Activated CD4-positive, CD25-positive, alpha-beta regulatory T cell (primary cell): ENCODE measurements at regions not wholly inside any gene's neighbourhood (a gene's known extent, or its start where the extent isn't known, plus 50 kb on each side); places are given as distances from the start of the nearest gene placed in this dataset.
"Not testable (repeated sequence)": the region's sequence is repeated elsewhere in the genome, so short reads cannot be mapped to it uniquely, and the experiment has no call there.

ENCODE experiments used
- DNase-seq, 4 experiments: peaks; one replicate each; lab custom pipeline; 2025; lab: John Stamatoyannopoulos, UW

DNA sequence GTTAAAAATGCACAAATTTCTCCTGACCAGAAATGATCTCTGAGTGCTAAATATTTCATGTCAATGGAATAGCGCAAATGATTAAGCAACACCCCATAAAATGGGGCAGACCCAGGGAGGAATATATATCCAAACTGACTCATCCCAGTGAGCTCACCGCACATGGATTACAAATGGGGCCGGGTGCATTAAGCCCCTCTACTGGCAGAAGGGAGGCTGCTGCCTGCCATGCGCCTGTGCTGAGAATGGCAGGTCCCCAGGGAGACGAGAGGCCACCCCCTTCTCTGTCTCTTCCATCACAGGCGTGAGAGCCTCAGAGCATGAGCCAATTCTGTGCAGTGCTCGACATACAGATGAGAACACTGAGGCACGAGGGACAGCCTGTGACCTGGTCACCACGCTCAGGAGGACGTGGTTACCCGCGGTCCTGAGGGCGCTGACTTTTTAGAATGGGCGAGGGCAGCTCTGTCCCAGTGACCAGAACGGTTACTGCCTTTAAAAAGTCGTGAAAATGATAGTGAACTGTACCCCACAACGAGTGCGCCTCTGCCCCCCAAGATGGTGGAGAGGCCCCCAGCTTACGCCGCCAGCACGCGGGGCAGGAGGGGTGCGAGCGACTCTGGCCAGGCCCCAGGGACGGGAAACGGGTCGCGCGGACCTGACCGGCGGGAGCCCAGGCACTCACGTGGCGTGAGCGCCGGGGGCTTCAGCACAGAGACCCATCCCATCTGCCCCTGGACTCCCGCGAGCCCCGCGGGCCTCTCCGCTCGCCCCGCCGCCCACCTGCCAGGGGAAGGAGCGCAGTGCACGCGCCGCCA is 130.2 kb upstream of the ALDH3B2 start:
- not testable (repeated sequence) for DNase-seq

DNA sequence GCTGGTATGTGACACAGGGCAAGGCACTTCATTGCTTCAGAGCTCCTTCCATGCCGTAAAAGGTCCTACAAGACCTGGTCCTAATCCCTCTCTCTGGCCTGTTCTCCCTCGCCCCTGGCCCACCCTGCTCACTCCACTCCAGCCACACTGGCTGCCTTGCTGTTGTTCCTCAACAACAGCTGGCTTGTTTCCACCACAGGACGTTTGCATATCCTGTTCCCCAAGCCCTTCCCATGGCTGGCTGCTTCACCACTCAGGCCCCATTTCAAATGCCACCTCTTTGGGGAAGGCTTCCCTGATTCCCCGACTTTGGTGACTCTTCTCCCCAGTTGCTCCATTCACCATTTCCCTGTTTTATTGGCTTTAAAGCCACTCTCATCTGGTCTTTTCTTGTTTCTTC is 129.1 kb upstream of the ALDH3B2 start:
- DNase-seq: not testable (repeated sequence)

GRCh38 chr11:67803055-67803454 is 128.6 kb upstream of the ALDH3B2 start:
- DNase-seq: not testable (repeated sequence)

DNA sequence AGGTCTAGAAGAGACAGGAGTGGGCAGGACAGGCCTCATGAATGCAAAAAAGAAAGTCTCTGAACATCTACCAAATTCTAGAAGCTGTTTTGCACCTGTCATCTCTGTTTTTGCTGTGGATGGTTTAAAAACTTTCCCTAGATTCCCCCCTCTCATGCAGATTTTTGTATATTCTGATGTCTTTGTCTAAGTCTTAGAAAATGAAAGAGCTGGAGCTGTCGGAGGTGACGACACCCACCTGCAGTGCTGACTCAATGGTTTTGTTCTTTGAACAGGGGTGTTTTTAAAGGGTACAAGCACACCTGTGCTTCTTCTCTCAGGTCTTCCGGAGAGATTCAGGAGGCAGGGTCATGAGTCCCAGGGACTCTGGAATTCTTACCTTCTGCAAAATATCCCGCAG is 128.2 kb upstream of the ALDH3B2 start:
- not testable (repeated sequence) for DNase-seq

DNA sequence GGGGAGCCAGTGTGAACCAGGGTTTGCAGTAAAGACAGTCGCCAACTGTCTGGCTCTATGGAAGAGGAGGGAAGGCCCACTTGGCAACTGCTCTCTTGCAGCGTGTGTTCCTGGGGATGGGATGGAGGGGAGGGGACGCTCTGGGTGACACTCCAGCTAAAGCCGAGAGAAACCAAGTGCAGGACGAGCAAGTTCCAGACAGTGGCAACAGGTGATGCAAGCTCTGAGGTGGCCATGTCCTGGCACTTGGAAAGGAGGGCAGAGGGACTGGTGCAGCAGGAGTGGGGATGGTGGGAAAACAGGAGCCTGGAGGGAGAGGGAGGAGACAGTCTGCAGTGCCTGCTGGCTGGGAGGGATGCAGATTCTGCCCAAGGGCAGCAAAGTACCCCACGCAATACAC is 127.0 kb upstream of the ALDH3B2 start:
- not testable (repeated sequence) for DNase-seq

GRCh38 chr11:67800591-67800990 is 126.2 kb upstream of the ALDH3B2 start:
- DNase-seq: not testable (repeated sequence)

GRCh38 chr11:67799808-67800207 is 125.4 kb upstream of the ALDH3B2 start:
- not testable (repeated sequence) for DNase-seq

- DNase-seq: not testable (repeated sequence)
Measured at GRCh38 chr11:67797726-67798521, 123.5 kb upstream of the ALDH3B2 start.

DNA sequence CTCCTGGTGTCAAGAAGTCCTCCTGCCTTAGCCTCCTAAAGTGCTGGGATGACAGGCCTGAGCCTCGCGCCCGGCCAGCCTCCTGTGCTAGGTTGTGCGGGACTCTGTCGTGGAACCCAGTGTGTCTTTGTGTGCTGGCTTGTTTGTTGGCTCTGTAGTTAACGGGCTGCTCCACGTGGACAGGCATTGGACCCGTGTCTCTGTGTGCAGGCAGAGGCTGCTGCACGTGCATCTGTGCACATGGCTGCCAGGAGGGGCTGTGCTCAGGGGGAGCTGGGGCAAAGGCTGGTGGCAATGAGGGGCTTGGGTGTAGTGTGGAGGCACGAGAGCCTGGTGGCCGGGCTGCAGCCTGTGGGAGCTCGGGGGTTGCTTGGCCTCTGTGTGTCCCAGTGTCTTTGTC is 121.3 kb upstream of the ALDH3B2 start:
- no peak for DNase-seq

DNA sequence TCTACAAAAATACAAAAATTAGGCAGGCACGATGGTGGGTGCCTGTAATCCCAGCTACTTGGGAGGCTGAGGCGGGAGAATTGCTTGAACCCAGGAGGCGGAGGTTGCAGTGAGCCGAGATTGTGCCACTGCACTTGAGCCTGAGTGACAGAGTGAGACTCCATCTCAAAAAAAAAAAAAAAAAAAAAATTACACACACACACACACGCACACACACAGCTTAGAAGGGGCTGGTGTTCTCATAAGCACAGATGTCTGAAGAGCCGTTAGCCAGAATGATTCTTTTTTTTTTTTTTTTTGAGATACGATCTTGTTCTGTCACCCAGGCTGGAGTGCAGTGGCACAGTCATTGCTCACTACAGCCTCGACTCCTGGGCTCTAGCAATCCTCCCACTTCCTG is 119.3 kb upstream of the ALDH3B2 start:
- DNase-seq: not testable (repeated sequence)

DNA sequence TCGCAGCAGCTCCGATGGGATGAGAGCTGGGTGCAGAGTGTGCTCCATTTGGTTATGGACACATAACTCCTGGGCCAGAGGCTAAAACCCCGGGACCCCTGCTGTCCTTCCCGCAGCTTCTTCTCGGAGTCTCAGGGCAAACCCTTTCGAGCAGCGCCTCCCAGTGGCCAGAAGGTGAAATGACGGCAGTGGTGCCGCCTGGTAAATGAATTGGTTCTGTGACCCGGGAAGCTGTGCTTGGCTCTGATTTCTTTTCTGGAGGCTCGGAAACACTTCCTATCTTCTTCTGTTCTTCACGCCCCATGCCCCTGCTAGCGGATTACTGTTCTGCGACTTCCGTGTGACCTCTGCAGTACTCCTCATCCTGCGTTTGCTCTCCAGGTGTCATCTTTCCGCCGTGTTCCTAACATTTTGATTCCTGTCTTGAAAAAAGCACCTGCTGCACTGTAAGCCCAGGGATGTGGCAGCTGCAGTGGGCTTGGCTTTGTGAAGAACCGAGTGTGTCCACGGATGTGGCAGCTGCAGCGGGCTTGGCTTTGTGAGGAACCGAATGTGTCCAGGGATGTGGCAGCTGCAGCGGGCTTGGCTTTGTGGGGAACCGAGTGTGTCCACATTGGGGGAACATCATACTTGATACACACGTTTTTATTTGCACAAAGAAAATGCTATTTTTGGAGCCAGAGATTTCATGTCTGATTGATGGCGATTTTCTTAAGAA is 118.0 kb upstream of the ALDH3B2 start:
- DNase-seq: not testable (repeated sequence)

DNA sequence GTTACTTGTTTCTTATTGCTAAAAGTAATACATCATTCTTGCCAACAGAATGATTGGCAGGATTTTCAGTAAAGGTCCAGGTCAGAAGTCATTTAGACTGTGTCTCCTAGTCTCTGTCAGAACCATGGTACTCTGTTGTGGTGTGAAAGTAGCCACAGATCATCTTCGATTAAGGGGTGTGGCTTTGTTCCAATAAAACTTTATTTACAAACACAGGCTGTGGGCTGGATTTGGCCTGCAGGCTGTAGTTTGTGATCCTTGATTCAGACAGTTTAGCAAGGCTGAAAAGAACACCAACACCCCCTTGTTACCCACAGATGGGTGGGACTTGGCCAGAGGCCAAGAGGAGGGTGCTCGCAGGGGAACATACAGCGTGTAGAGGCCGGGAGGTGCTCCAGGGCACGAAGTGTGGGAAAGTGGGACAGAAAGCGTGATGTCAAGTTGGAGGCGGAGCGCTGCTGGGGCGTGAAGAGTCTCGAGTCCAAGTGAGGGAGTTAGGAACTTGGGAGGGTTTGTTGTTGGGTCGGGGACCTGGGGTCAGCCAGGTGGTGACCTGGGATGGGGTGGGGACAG is 117.3 kb upstream of the ALDH3B2 start:
- DNase-seq: not testable (repeated sequence)

GRCh38 chr11:67788341-67788695 is 113.9 kb upstream of the ALDH3B2 start:
- not testable (repeated sequence) for DNase-seq

DNA sequence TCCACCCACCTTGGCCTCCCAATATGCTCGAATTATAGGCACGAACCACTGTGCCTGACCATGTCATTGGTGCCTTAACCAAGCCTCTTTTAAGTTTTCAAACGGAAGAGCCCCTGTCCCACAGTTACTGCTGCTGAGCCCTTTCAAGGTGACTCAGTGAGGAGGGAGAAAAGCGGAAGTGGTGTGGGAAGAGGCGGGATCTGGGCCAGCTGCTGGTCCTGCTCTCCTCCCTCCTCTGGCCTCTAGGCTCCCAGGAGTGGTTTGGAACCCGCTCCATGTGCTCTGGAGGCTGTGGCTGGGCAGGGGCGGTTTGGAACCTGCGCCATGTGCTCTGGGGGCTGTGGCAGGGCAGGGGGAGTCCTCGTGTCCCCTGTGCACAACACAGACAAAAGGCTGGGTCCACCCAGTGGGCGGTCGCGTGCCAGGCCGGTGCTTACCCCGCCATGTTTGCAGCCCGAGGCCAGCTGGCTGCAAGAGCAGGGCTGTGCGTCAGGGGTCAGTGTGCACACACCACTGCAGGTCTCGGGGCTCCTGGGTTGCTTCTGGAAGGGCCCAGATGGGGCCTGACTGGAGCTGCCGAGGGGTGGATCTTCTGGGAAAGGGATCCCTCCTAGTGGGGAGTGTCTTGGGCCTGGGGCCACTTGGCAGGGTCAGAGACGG is 113.4 kb upstream of the ALDH3B2 start:
- DNase-seq: not testable (repeated sequence)

- not testable (repeated sequence) for DNase-seq
Measured at GRCh38 chr11:67781967-67782366, 107.5 kb upstream of the ALDH3B2 start.

DNA sequence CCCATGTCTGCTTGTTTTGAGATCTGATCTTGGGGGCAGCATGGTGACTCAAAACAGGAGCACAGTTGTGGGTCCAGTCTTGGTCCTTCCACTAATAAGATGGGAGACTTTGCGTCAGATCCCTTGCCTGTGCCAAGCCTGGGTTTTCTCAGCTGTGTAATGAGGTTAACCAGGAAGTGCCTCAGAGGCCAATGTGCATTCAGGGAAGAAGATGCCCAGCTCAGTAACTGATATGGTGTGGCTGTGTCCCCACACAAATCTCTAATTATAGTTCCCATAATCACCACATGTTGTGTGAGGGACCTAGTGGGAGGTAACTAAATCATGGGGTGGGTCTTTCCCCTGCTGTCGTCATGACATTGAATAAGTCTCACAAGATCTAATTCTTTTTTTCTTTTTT is 107.1 kb upstream of the ALDH3B2 start:
- DNase-seq: not testable (repeated sequence)

DNA sequence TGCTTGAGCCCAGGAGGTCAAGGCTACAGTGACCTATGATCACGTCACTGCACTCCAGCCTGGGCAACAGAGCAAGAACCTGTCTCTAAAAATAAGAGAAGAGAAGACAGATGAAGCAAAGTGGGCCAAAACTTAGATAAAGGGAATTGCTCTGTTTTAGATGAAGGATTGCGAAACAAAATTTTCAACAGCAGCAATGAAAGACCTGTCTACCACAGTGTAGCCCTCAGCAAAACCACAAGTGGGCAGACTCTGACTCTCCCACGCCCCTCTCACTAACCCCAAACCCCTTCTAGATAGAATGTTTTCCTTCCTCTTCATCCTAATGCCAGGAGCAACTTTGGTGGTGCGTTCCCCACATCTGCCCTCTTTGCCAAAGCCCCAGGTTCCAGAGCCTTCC is 105.6 kb upstream of the ALDH3B2 start:
- DNase-seq: no peak

DNA sequence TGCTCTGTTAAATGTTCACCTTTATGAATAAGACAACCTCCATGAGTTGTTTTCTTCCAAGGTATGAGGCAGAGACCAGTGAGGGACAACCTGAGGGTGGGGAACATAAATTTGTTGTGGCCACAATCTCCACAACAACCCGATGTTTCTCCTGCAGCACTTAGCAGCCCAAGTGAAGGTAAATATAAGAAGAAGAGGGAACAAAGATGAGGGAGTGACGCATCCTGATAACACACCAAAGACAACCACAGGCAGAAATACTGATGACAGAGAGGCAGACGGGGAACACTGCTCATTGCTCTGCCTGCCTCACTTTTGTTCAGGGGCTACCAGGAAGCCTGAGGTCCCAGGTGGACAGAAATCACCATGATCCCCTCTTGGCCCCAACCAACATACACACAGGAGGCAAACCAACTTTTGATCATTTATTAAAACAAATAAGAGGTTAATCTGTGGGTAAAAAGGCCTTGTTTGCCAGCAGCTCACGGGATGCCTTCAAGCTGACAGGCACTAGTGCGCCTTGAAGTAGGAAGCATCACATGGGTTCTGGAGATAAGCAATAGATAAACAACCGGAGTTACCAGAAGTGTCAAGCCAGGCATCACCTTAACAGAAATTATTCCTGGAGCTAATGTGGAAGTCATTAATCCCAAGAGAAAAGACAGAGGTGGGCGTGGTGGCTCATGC is 104.9 kb upstream of the ALDH3B2 start:
- DNase-seq: not testable (repeated sequence)

GRCh38 chr11:67776852-67777520 is 102.6 kb upstream of the ALDH3B2 start:
- DNase-seq: no peak

DNA sequence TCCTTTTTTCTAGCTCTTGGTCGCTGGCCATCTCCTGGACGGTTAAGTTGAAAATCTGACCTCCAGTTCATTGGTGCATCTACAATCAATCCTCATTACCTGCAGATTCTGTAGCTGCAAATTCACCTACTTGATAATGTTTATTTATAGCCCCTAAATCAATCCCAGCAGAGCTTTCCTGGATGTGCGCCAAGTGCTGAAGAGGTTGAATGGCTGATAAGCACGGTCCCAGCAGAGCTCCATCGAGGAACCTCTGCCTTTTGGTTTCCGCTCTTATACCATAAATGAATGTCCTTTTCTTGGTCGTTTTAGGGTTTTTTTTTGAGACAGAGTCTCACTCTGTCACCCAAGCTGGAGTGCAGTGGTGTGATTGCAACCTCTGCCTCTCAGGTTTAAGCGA is 99.8 kb upstream of the ALDH3B2 start:
- not testable (repeated sequence) for DNase-seq
